PC-9 (cell line): ENCODE measurements at regions not wholly inside any gene's neighbourhood (a gene's known extent, or its start where the extent isn't known, plus 50 kb on each side); places are given as distances from the start of the nearest gene placed in this dataset.

ENCODE experiments used
- CTCF ChIP-seq: fragments of 200-600 bp; sonication (generic); conservative IDR thresholded peaks from 2 replicates; pipeline ENCODE4 v1.6.1; 2017; ENCODE audit warnings: mixed run types, antibody characterized with exemption, mild to moderate bottlenecking, moderate library complexity
- EZH2 ChIP-seq: fragments of 200-600 bp; sonication (generic); IDR thresholded peaks from 2 replicates; pipeline ENCODE4 v1.8.0; 2017; ENCODE audit warnings: antibody characterized with exemption, low read depth

GRCh38 chr4:140246216-140246615, 92.2 kb upstream of the MAML3 start:
- TF ChIP-seq CTCF (no peak), EZH2 (no peak)
